ENCODE measurements at regions not wholly inside any gene's neighbourhood (a gene's known extent, or its start where the extent isn't known, plus 50 kb on each side); places are given as distances from the start of the nearest gene placed in this dataset.
A peak's percentile ranks its signal among the peaks of the same experiment; 100 is the strongest.

DNA sequence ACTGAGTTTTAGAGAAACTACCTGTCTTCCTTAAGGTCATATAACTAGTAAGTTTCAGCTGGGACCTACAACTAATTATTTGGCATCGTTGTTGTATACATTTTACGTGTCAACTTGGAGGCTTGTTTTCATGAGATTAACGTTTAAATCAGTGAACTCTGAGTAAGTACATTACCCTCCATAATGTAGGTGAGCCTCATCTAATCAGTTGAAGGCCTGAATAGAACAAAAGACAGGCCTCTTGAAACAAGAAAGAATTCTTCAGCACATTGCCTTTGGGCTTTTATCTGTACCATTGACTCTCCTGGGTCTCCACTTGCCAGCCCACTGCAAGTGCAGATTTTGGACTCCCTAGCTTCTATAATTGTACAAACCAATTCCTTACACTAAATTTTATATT is 364.6 kb downstream of the ADGRL2 start:
- intact Hi-C loops (cut with DNase I) = no loop called here
- H3K4me3 ChIP-seq (ENCODE audit: low read length in 3 of 3) = no peak overlapping the region
- TF ChIP-seq, protein P1, sequence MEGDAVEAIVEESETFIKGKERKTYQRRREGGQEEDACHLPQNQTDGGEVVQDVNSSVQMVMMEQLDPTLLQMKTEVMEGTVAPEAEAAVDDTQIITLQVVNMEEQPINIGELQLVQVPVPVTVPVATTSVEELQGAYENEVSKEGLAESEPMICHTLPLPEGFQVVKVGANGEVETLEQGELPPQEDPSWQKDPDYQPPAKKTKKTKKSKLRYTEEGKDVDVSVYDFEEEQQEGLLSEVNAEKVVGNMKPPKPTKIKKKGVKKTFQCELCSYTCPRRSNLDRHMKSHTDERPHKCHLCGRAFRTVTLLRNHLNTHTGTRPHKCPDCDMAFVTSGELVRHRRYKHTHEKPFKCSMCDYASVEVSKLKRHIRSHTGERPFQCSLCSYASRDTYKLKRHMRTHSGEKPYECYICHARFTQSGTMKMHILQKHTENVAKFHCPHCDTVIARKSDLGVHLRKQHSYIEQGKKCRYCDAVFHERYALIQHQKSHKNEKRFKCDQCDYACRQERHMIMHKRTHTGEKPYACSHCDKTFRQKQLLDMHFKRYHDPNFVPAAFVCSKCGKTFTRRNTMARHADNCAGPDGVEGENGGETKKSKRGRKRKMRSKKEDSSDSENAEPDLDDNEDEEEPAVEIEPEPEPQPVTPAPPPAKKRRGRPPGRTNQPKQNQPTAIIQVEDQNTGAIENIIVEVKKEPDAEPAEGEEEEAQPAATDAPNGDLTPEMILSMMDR (IDR thresholded peaks at IDR 0.05; ENCODE audit: borderline replicate concordance, extremely low read depth, insufficient read depth) = no peak
- DNase-seq (no peak), FAIRE-seq (no peak)
- H3K4me1 ChIP-seq (ENCODE audit: control insufficient read depth in 2 of 3, insufficient read depth in 2 of 3, low read depth in 1 of 3, low read length in 3 of 3) = peaks cover 0 to 5% (median 4%) of the 10 kb centered on the region in 3 donors
- no peaks in the 10 kb centered on the region for H3K9me3 ChIP-seq (ENCODE audit: control insufficient read depth in 2 of 3, insufficient read depth in 1 of 3, low read length in 3 of 3)
- no peaks in the 10 kb centered on the region for H3K36me3 ChIP-seq (ENCODE audit: control insufficient read depth in 2 of 3, insufficient read depth in 3 of 3, low read length in 3 of 3)
- no peak overlapping the region for H3K27ac ChIP-seq (ENCODE audit: low read depth in 2 of 2, low read length in 2 of 2)
- H3K9ac ChIP-seq (ENCODE audit: low read length in 3 of 3) = no peak overlapping the region
- H3K27me3 ChIP-seq (ENCODE audit: control insufficient read depth, insufficient read depth, low read length) = no peaks in the 10 kb centered on the region

DNA sequence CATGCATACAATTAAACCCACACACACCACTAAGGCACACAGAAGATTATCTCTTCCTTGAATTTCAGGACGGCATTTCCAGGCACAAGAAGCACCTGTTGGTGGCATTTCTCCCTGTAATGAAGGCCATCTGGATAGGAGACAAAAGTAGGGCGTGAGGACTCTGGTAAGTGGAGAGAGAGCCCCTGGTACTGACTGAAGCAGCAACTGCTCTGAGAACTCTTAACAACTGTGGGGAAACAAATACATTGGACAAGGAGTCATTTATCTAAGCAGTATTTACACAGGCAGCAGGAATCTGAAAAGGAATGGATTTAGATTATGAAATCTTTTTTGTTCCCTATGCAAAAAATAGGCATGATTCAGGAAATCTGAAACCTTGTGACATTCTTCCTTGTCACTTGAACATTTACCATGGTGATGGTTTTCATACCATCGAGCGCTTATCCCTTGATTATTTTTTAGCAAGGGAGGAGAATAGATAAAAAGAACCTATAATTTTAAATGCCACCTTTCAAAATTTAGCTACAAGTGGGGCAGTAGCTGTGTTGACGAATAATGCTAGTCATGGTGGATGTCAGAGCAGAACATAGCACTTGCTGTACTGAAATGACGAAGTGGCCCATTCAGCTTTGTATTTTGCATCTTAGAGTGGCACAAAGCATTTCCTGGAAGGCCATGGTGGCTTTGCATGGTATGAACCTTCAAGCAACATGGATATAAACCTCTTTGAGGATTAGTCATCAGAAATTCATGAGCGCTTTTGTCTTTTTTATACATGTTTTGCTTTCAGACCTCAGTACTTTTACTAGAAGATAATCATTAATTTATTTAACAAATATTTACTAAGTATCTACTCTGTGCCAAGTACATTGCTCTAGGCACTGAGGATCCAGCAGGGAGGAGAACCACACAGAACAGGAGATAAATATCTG is 362.0 kb downstream of the ADGRL2 start:
- TF ChIP-seq, protein P1 (IDR thresholded peaks at IDR 0.05; ENCODE audit: borderline replicate concordance, extremely low read depth, insufficient read depth) = no peak
- intact Hi-C loops (cut with DNase I) = no loop called here
- Histone ChIP-seq H3K4me3 (ENCODE audit: low read length in 3 of 3) (no peak overlapping the region), H3K4me1 (ENCODE audit: control insufficient read depth in 2 of 3, insufficient read depth in 2 of 3, low read depth in 1 of 3, low read length in 3 of 3) (peaks cover 0 to 5% (median 4%) of the 10 kb centered on the region in 3 donors), H3K27me3 (ENCODE audit: control insufficient read depth, insufficient read depth, low read length) (no peaks in the 10 kb centered on the region), H3K36me3 (ENCODE audit: control insufficient read depth in 2 of 3, insufficient read depth in 3 of 3, low read length in 3 of 3) (no peaks in the 10 kb centered on the region), H3K9me3 (ENCODE audit: control insufficient read depth in 2 of 3, insufficient read depth in 1 of 3, low read length in 3 of 3) (no peaks in the 10 kb centered on the region), H3K27ac (ENCODE audit: low read depth in 2 of 2, low read length in 2 of 2) (no peak overlapping the region), H3K9ac (ENCODE audit: low read length in 3 of 3) (no peak overlapping the region)
- no peak for FAIRE-seq
- DNase-seq = no peak

DNA sequence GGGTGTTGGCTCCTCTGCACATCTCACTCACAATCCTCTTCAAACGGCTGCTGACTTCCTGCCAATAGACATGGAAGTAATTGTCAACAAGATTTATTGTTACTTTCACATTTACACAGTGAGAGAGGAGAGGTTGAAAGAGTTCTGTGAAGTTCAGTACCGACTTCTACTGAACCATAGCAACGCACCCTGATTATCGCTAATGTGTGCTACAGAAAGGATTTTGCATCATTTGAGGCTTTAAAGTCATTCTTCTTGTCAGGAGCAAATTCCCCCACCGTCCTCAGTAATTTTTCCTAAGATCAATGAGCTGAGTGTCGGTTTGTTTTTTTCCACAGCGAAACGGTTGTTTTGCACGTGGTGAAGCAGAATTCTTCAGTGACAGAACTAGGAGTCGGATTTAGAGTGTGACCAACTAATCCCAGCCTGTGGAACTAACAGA is 361.0 kb downstream of the ADGRL2 start:
- Histone ChIP-seq H3K4me3 (ENCODE audit: low read length in 3 of 3) (peak overlapping the region; percentile 53 to 79 (median 53)), H3K4me1 (ENCODE audit: control insufficient read depth in 2 of 3, insufficient read depth in 2 of 3, low read depth in 1 of 3, low read length in 3 of 3) (peaks cover 0 to 5% (median 4%) of the 10 kb centered on the region in 3 donors), H3K9me3 (ENCODE audit: control insufficient read depth in 2 of 3, insufficient read depth in 1 of 3, low read length in 3 of 3) (no peaks in the 10 kb centered on the region), H3K9ac (ENCODE audit: low read length in 3 of 3) (peak overlapping the region in 1 of 3 donors; percentile 43), H3K27me3 (ENCODE audit: control insufficient read depth, insufficient read depth, low read length) (no peaks in the 10 kb centered on the region), H3K27ac (ENCODE audit: low read depth in 2 of 2, low read length in 2 of 2) (no peak overlapping the region), H3K36me3 (ENCODE audit: control insufficient read depth in 2 of 3, insufficient read depth in 3 of 3, low read length in 3 of 3) (no peaks in the 10 kb centered on the region)
- TF ChIP-seq, protein P1 (IDR thresholded peaks at IDR 0.05; ENCODE audit: borderline replicate concordance, extremely low read depth, insufficient read depth) = no peak
- FAIRE-seq (no peak), DNase-seq (peak in 3 of 5 donors; percentile 17 to 77 (median 70))
- intact Hi-C loops (cut with DNase I) = no loop called here
